Sigmoid colon (tissue), 6 donors: ENCODE measurements at regions not wholly inside any gene's neighbourhood (a gene's known extent, or its start where the extent isn't known, plus 50 kb on each side); places are given as distances from the start of the nearest gene placed in this dataset.

Source experiments
- DNase-seq: peaks from one replicate; pipeline ENCODE4 v3.0.0-alpha.2; 2019
- H3K27ac ChIP-seq, 4 donors: fragments of 200-600 bp; sonication (generic); one replicate each; pipeline ENCODE4 v1.5.1; 2016 to 2019; ENCODE audit warnings: mild to moderate bottlenecking in 1 of 4
- H3K27me3 ChIP-seq, 3 donors: fragments of 200-600 bp; sonication (generic); one replicate each; pipeline ENCODE4 v1.5.1; 2019; ENCODE audit warnings: mild to moderate bottlenecking in 1 of 3
- H3K36me3 ChIP-seq, 4 donors: fragments of 200-600 bp; sonication (generic); one replicate each; pipeline ENCODE4 v1.5.1; 2016 to 2019
- H3K4me1 ChIP-seq, 4 donors: fragments of 200-600 bp; sonication (generic); one replicate each; pipeline ENCODE4 v1.5.1; 2017 to 2019
- H3K4me3 ChIP-seq, 4 donors: fragments of 200-600 bp; sonication (generic); one replicate each; pipeline ENCODE4 v1.5.1; 2017 to 2019; ENCODE audit warnings: mild to moderate bottlenecking in 2 of 4, moderate library complexity in 1 of 4
- H3K9me3 ChIP-seq, 4 donors: fragments of 200-600 bp in 3 of 4; sonication (generic) in 3 of 4; one replicate each; pipeline versions ENCODE4 v1.5.1 to v1.6.1; 2013 to 2019
- EP300 ChIP-seq, 4 donors: sonication (generic); formaldehyde crosslinking; IDR thresholded peaks; one replicate each; pipeline ENCODE4 v1.6.1; 2017; ENCODE audit warnings: antibody characterized with exemption in 4 of 4
- POLR2A ChIP-seq, 2 donors: fragments of 450-650 bp; IDR thresholded peaks; one replicate each; pipeline ENCODE4 v1.6.1; 2016; ENCODE audit warnings: antibody characterized with exemption in 2 of 2, mild to moderate bottlenecking in 2 of 2, moderate library complexity in 2 of 2
- POLR2AphosphoS5 ChIP-seq, 4 donors: sonication (generic); formaldehyde crosslinking; IDR thresholded peaks; one replicate each; pipeline ENCODE4 v1.6.1; 2017; ENCODE audit warnings: antibody characterized with exemption in 4 of 4
- WGBS, 2 donors: extraction: QIAGEN DNeasy Blood & Tissue Kit; methylation state at CpG; one replicate each; pipeline ENCODE4 v1.1.7; 2013; 5-methylcytosine and 5-hydroxymethylcytosine counted together
- intact Hi-C: fragments of 100-400 bp; cut with DNase I; formaldehyde crosslinking; loops from one replicate; pipeline ENCODE4 v1.15.1; 2023
- TF ChIP-seq, protein P1 (sequence below), 4 experiments: fragments of 450-650 bp in 3 of 4; fragments of 200-600 bp in 1 of 4; IDR thresholded peaks; one replicate each; pipeline ENCODE4 v1.5.1; 2016 to 2019; ENCODE audit warnings: antibody characterized with exemption in 4 of 4, mild to moderate bottlenecking in 3 of 4, moderate library complexity in 2 of 4
- donor health status: healthy with polysubstance abuse.
- donor health status: healthy.

DNA sequence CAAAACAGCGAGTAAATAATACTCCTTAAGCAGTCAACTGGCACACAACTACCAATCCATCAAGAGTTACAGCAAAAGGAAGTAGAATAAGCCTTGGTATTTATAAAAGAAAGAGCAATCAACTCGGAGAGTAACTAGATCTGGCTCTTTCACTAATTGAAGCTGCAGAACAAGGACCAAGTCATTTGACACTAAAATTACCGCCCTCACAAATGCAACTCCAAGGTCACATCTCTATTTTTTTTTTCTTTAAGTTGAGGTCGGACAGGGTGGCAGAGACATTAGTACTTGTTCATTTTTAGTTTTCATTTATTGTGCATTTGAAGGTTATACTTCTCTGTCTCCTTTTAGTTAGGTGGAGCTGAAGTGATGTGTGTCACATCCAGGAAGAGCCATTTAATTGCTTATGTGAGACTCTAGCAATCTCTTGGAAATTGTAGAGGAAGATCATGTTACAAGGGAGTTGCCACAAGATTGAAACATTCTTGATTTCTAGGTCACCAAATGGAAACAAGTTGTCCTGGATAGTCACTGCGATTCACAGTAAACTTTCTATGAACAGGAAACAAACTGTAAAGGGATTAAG lies 138.1 kb upstream of the ADAMTS5 start:
- intact Hi-C loops: no loop called here
- no peaks in the 10 kb centered on the region for H3K36me3 ChIP-seq
- H3K9me3 ChIP-seq: no peaks in the 10 kb centered on the region
- WGBS, 2 donors: 42 to 51% methylated on average over 5 of the region's 5 CpGs
- no peak for DNase-seq
- H3K27me3 ChIP-seq: no peaks in the 10 kb centered on the region
- no peak overlapping the region for H3K27ac ChIP-seq
- peaks cover 0 to 16% (median 12%) of the 10 kb centered on the region in 4 donors for H3K4me1 ChIP-seq
- TF ChIP-seq, protein P1, sequence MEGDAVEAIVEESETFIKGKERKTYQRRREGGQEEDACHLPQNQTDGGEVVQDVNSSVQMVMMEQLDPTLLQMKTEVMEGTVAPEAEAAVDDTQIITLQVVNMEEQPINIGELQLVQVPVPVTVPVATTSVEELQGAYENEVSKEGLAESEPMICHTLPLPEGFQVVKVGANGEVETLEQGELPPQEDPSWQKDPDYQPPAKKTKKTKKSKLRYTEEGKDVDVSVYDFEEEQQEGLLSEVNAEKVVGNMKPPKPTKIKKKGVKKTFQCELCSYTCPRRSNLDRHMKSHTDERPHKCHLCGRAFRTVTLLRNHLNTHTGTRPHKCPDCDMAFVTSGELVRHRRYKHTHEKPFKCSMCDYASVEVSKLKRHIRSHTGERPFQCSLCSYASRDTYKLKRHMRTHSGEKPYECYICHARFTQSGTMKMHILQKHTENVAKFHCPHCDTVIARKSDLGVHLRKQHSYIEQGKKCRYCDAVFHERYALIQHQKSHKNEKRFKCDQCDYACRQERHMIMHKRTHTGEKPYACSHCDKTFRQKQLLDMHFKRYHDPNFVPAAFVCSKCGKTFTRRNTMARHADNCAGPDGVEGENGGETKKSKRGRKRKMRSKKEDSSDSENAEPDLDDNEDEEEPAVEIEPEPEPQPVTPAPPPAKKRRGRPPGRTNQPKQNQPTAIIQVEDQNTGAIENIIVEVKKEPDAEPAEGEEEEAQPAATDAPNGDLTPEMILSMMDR (IDR thresholded peaks at IDR 0.05): no peak
- TF ChIP-seq POLR2A (IDR thresholded peaks at IDR 0.05) (no peak), POLR2AphosphoS5 (IDR thresholded peaks at IDR 0.05) (no peak), EP300 (IDR thresholded peaks at IDR 0.05) (no peak)
- H3K4me3 ChIP-seq: no peak overlapping the region

DNA sequence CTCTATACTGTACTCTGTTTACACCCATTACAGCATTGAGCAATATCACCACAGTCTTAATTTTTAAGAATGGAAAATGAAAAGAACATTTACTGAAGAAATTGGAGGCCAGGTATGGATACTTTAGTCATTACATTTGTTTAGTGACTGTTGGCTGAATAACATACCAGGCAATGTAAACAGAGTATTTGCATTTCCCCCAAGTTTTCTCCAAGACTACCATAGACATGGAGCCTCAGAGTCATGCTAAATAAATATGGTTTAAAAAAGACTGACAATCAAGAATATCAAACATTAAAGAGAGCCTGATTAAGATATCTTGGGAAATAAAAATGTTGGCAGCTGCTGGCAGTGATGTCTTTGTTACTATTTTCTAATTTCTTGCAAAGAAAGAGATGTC lies 136.9 kb upstream of the ADAMTS5 start:
- TF ChIP-seq, protein P1 (IDR thresholded peaks at IDR 0.05): no peak
- no peak for TF ChIP-seq EP300 (IDR thresholded peaks at IDR 0.05)
- TF ChIP-seq POLR2A (IDR thresholded peaks at IDR 0.05): no peak
- TF ChIP-seq POLR2AphosphoS5 (IDR thresholded peaks at IDR 0.05): no peak

DNA sequence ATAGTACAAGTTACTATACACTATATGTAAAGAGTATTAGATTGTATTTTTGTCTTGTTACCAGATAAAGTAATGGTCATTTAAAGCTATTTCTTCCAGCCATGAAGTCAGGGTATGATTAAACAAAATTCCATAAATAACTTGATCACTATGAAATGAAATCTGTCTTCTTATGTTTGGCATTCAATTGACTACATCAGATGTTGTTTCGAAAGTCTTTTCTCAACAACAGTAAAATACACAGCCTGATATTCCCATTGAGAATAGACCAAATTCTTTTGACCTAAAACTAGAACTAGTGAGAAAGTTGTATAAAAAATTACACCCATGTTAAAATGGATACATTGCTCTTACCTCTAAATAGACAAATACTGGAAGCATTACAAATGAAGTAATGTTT lies 134.6 kb upstream of the ADAMTS5 start:
- no peak overlapping the region for H3K27ac ChIP-seq
- WGBS, 2 donors: 83 to 94% methylated on average over 1 of the region's 1 CpG
- TF ChIP-seq, protein P1 (IDR thresholded peaks at IDR 0.05): no peak
- TF ChIP-seq POLR2A (IDR thresholded peaks at IDR 0.05) (no peak), POLR2AphosphoS5 (IDR thresholded peaks at IDR 0.05) (no peak), EP300 (IDR thresholded peaks at IDR 0.05) (no peak)
- H3K27me3 ChIP-seq: no peaks in the 10 kb centered on the region
- no peaks in the 10 kb centered on the region for H3K4me1 ChIP-seq
- no peak overlapping the region for H3K4me3 ChIP-seq
- H3K9me3 ChIP-seq: no peaks in the 10 kb centered on the region
- H3K36me3 ChIP-seq: no peaks in the 10 kb centered on the region
- no peak for DNase-seq
- intact Hi-C loops: no loop called here

More for the DNA sequence above, 136.9 kb upstream of the ADAMTS5 start:
- H3K27me3 ChIP-seq: no peaks in the 10 kb centered on the region
- intact Hi-C loops: no loop called here
- DNase-seq: no peak
- H3K36me3 ChIP-seq: no peaks in the 10 kb centered on the region
- no peak overlapping the region for H3K27ac ChIP-seq
- H3K4me3 ChIP-seq: no peak overlapping the region
- H3K9me3 ChIP-seq: no peaks in the 10 kb centered on the region
- peaks cover 0 to 11% (median 8%) of the 10 kb centered on the region in 4 donors for H3K4me1 ChIP-seq

DNA sequence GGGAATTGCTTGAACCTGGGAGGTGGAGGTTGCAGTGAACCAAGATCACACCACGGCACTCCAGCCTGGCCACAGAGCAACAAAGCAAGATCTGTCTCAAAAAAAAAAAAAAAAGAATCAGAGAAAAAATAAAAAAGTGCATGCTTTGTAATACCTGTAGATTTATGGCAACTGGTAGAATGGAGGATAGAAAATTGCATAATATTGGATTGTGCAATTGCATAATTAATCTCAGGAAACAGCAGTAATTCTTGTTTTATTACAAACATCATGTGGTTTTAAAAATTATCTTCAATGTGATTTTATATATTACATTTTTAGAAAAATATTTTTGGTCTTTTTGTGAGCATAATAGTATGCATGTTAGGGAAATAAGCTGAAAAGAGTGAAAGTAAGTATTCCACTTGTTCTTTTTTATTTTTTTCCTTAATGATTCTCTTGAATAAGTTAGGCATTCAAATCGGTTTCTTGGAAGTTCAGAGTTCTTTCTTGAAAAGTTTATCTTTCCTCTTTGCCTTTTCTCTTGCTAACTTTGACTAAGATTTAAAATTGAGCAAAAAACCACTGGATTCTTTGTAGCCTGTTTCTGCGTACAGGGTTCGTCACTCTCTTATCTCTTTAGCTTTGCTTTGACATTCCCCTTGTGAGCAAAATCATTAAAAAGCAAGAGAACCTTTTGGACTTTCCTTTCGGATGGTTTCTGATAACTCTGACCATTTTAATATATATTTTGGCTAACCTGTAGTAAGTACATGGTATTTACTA lies 127.5 kb upstream of the ADAMTS5 start:
- intact Hi-C loops: no loop called here

More for the DNA sequence above, 127.5 kb upstream of the ADAMTS5 start:
- DNase-seq: no peak
- H3K27ac ChIP-seq: no peak overlapping the region
- H3K36me3 ChIP-seq: no peaks in the 10 kb centered on the region
- peaks cover 0 to 9% (median 2%) of the 10 kb centered on the region in 4 donors for H3K4me1 ChIP-seq
- H3K9me3 ChIP-seq: no peaks in the 10 kb centered on the region
- 80 to 88% methylated on average over 5 of the region's 5 CpGs for WGBS, 2 donors
- no peak overlapping the region for H3K4me3 ChIP-seq
- peak in 3 of 4 donors; percentile 49 to 66 (median 61) for TF ChIP-seq POLR2AphosphoS5 (IDR thresholded peaks at IDR 0.05)
- TF ChIP-seq, protein P1 (IDR thresholded peaks at IDR 0.05): no peak
- no peak for TF ChIP-seq POLR2A (IDR thresholded peaks at IDR 0.05)
- H3K27me3 ChIP-seq: no peaks in the 10 kb centered on the region
